ENCODE measurements at regions not wholly inside any gene's neighbourhood (a gene's known extent, or its start where the extent isn't known, plus 50 kb on each side); places are given as distances from the start of the nearest gene placed in this dataset.

DNA sequence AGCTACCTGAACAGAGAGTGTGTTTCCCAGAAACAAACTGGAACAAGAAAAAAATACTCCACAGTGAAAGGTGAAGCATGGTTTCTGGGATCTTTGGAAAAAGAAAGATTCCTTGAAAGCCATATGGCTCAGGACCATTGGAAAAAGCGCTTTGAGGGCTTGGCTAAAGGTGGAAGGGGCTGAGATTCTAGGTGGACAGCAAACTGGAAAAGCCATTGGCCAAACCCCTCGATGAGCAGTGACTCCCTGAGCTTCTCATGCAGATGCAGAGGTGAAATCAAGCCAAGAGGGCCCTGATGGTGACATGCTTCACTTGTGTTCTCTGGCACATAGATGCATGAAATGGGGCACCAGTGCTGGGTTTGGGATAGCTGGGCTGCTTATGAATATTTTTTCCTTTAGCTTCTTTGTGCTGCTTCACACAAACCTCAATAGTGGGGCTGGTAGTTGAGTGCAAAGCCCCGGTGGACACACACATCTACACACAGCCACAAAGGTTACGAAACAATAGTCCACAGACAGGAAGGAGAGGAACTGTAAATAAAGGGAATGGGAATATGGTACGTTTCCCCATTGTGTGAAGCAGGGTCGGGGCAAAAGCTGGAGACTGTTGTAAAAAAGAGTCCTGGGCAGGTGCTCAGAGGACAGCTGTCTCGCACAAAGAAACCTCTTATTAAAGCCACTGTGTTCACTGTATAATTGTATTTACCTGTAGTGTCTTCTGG, 117.8 kb downstream of the FOXA2 start:
- H3K79me2 ChIP-seq (ENCODE audit: insufficient read depth, low read length) = no peaks in the 10 kb centered on the region
- no peaks in the 10 kb centered on the region for H3K36me3 Mint-ChIP-seq
- no peaks in the 10 kb centered on the region for H3K4me1 ChIP-seq (ENCODE audit: control insufficient read depth in 1 of 2, insufficient read depth in 2 of 2, low read length in 2 of 2)
- H3K9me3 Mint-ChIP-seq = peaks cover 0 to 2% (median 0%) of the 10 kb centered on the region in 7 donors
- no peaks in the 10 kb centered on the region for H4K20me1 ChIP-seq (ENCODE audit: insufficient read depth, low read length)
- 43% methylated on average over 4 of the region's 7 CpGs for WGBS (ENCODE audit: insufficient coverage)
- H3K27ac ChIP-seq (ENCODE audit: low read depth in 1 of 2, low read length in 2 of 2) = no peak overlapping the region
- H3K4me1 Mint-ChIP-seq = no peaks in the 10 kb centered on the region
- no peaks in the 10 kb centered on the region for H3K27me3 ChIP-seq (ENCODE audit: control insufficient read depth in 2 of 2, insufficient read depth in 2 of 2, low read length in 2 of 2)
- H3K4me2 ChIP-seq (replicated peaks; ENCODE audit: extremely low read depth, low read length, poor library complexity, severe bottlenecking) = no peak overlapping the region
- no peaks in the 10 kb centered on the region for H3K36me3 ChIP-seq (replicated peaks in 1 of 2; ENCODE audit: control insufficient read depth in 1 of 2, insufficient read depth in 2 of 2, low read length in 2 of 2)
- H3K9ac ChIP-seq (ENCODE audit: insufficient read depth, low read length, poor library complexity, severe bottlenecking) = no peak overlapping the region
- peaks cover 3 to 17% (median 14%) of the 10 kb centered on the region in 3 donors for H3K27me3 Mint-ChIP-seq (ENCODE audit: low read depth in 3 of 3)
- no peak overlapping the region for H3K4me3 Mint-ChIP-seq
- DNase-seq = no peak
- no peak overlapping the region for H2AFZ ChIP-seq (ENCODE audit: insufficient read depth, low read depth, low read length, poor library complexity, severe bottlenecking)
- TF ChIP-seq, protein P1, sequence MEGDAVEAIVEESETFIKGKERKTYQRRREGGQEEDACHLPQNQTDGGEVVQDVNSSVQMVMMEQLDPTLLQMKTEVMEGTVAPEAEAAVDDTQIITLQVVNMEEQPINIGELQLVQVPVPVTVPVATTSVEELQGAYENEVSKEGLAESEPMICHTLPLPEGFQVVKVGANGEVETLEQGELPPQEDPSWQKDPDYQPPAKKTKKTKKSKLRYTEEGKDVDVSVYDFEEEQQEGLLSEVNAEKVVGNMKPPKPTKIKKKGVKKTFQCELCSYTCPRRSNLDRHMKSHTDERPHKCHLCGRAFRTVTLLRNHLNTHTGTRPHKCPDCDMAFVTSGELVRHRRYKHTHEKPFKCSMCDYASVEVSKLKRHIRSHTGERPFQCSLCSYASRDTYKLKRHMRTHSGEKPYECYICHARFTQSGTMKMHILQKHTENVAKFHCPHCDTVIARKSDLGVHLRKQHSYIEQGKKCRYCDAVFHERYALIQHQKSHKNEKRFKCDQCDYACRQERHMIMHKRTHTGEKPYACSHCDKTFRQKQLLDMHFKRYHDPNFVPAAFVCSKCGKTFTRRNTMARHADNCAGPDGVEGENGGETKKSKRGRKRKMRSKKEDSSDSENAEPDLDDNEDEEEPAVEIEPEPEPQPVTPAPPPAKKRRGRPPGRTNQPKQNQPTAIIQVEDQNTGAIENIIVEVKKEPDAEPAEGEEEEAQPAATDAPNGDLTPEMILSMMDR (IDR thresholded peaks at IDR 0.05) = no peak
- H3K9me3 ChIP-seq (replicated peaks in 1 of 2; ENCODE audit: control insufficient read depth in 1 of 2, insufficient read depth in 1 of 2, low read length in 2 of 2) = no peaks in the 10 kb centered on the region
- no peak overlapping the region for H3K4me3 ChIP-seq (replicated peaks in 1 of 3; ENCODE audit: low read depth in 2 of 3, low read length in 3 of 3)
- H3K27ac Mint-ChIP-seq = no peak overlapping the region
- intact Hi-C loops (cut with micrococcal nuclease) = no loop called here

GRCh38 chr20:22465622-22466446, 118.5 kb downstream of the FOXA2 start:
- H3K4me3 Mint-ChIP-seq = no peak overlapping the region
- intact Hi-C loops (cut with micrococcal nuclease) = no loop called here
- H3K9ac ChIP-seq (ENCODE audit: insufficient read depth, low read length, poor library complexity, severe bottlenecking) = no peak overlapping the region
- no peaks in the 10 kb centered on the region for H3K9me3 ChIP-seq (replicated peaks in 1 of 2; ENCODE audit: control insufficient read depth in 1 of 2, insufficient read depth in 1 of 2, low read length in 2 of 2)
- no CpG with 5 or more reads among the region's 5 CpGs for WGBS (ENCODE audit: insufficient coverage)
- no peaks in the 10 kb centered on the region for H3K79me2 ChIP-seq (ENCODE audit: insufficient read depth, low read length)
- H3K36me3 Mint-ChIP-seq = no peaks in the 10 kb centered on the region
- no peak overlapping the region for H3K27ac ChIP-seq (ENCODE audit: low read depth in 1 of 2, low read length in 2 of 2)
- H3K27me3 ChIP-seq (ENCODE audit: control insufficient read depth in 2 of 2, insufficient read depth in 2 of 2, low read length in 2 of 2) = no peaks in the 10 kb centered on the region
- peaks cover 3 to 17% (median 16%) of the 10 kb centered on the region in 3 donors for H3K27me3 Mint-ChIP-seq (ENCODE audit: low read depth in 3 of 3)
- no peak overlapping the region for H3K27ac Mint-ChIP-seq
- no peak for DNase-seq
- H3K4me2 ChIP-seq (replicated peaks; ENCODE audit: extremely low read depth, low read length, poor library complexity, severe bottlenecking) = no peak overlapping the region
- no peaks in the 10 kb centered on the region for H3K4me1 ChIP-seq (ENCODE audit: control insufficient read depth in 1 of 2, insufficient read depth in 2 of 2, low read length in 2 of 2)
- H2AFZ ChIP-seq (ENCODE audit: insufficient read depth, low read depth, low read length, poor library complexity, severe bottlenecking) = no peak overlapping the region
- no peaks in the 10 kb centered on the region for H4K20me1 ChIP-seq (ENCODE audit: insufficient read depth, low read length)
- TF ChIP-seq, protein P1 (IDR thresholded peaks at IDR 0.05) = no peak
- H3K4me1 Mint-ChIP-seq = no peaks in the 10 kb centered on the region
- no peak overlapping the region for H3K4me3 ChIP-seq (replicated peaks in 1 of 3; ENCODE audit: low read depth in 2 of 3, low read length in 3 of 3)
- peaks cover 0 to 2% (median 0%) of the 10 kb centered on the region in 7 donors for H3K9me3 Mint-ChIP-seq
- no peaks in the 10 kb centered on the region for H3K36me3 ChIP-seq (replicated peaks in 1 of 2; ENCODE audit: control insufficient read depth in 1 of 2, insufficient read depth in 2 of 2, low read length in 2 of 2)

All from CD14-positive monocyte (primary cell).